ENCODE measurements at regions not wholly inside any gene's neighbourhood (a gene's known extent, or its start where the extent isn't known, plus 50 kb on each side); places are given as distances from the start of the nearest gene placed in this dataset.
"Not testable (repeated sequence)": the region's sequence is repeated elsewhere in the genome, so short reads cannot be mapped to it uniquely, and the experiment has no call there.

GRCh38 chr6:26233649-26234420 lies 131.2 kb upstream of the BTN3A2 start:
- no peak for DNase-seq (ENCODE audit: low read depth in 2 of 2)

GRCh38 chr6:26234421-26235301 lies 130.3 kb upstream of the BTN3A2 start:
- DNase-seq (ENCODE audit: low read depth in 2 of 2), result no peak

GRCh38 chr6:26235302-26235670 lies 129.7 kb upstream of the BTN3A2 start:
- DNase-seq (ENCODE audit: low read depth in 2 of 2), result no peak

- DNase-seq (ENCODE audit: low read depth in 2 of 2), result not testable (repeated sequence)
Observed at GRCh38 chr6:26239415-26239814, 125.6 kb upstream of the BTN3A2 start.

GRCh38 chr6:26240157-26241032 lies 124.6 kb upstream of the BTN3A2 start:
- no peak for DNase-seq (ENCODE audit: low read depth in 2 of 2)

GRCh38 chr6:26241033-26241895 lies 123.7 kb upstream of the BTN3A2 start:
- no peak for DNase-seq (ENCODE audit: low read depth in 2 of 2)

GRCh38 chr6:26243132-26243531 lies 121.9 kb upstream of the BTN3A2 start:
- no peak for DNase-seq (ENCODE audit: low read depth in 2 of 2)

- DNase-seq (ENCODE audit: low read depth in 2 of 2), result no peak
Observed at GRCh38 chr6:26243752-26244151, 121.2 kb upstream of the BTN3A2 start.

- no peak for DNase-seq (ENCODE audit: low read depth in 2 of 2)
Observed at GRCh38 chr6:26246058-26246457, 118.9 kb upstream of the BTN3A2 start.

GRCh38 chr6:26246553-26246952 lies 118.4 kb upstream of the BTN3A2 start:
- DNase-seq (ENCODE audit: low read depth in 2 of 2), result no peak

- DNase-seq (ENCODE audit: low read depth in 2 of 2), result no peak
Observed at GRCh38 chr6:26249707-26249956, 115.4 kb upstream of the BTN3A2 start.

- DNase-seq (ENCODE audit: low read depth in 2 of 2), result peak; percentile 32 to 36
Observed at GRCh38 chr6:26249957-26250697, 114.9 kb upstream of the BTN3A2 start.

GRCh38 chr6:26250698-26251044 lies 114.3 kb upstream of the BTN3A2 start:
- DNase-seq (ENCODE audit: low read depth in 2 of 2), result no peak

- DNase-seq (ENCODE audit: low read depth in 2 of 2), result peak; percentile 18 to 20
Observed at GRCh38 chr6:26251354-26252076, 113.5 kb upstream of the BTN3A2 start.

GRCh38 chr6:26252077-26252472 lies 112.9 kb upstream of the BTN3A2 start:
- DNase-seq (ENCODE audit: low read depth in 2 of 2), result no peak

- DNase-seq (ENCODE audit: low read depth in 2 of 2), result no peak
Observed at GRCh38 chr6:26254724-26255123, 110.3 kb upstream of the BTN3A2 start.

GRCh38 chr6:26257272-26257671 lies 107.7 kb upstream of the BTN3A2 start:
- DNase-seq (ENCODE audit: low read depth in 2 of 2), result no peak

GRCh38 chr6:26258212-26258977 lies 106.6 kb upstream of the BTN3A2 start:
- no peak for DNase-seq (ENCODE audit: low read depth in 2 of 2)

- no peak for DNase-seq (ENCODE audit: low read depth in 2 of 2)
Observed at GRCh38 chr6:26260110-26260637, 104.8 kb upstream of the BTN3A2 start.
